Sigmoid colon (tissue), 4 donors: ENCODE measurements at regions not wholly inside any gene's neighbourhood (a gene's known extent, or its start where the extent isn't known, plus 50 kb on each side); places are given as distances from the start of the nearest gene placed in this dataset.

Experiments
- CTCF ChIP-seq, 4 experiments: fragments of 450-650 bp in 3 of 4; fragments of 200-600 bp in 1 of 4; IDR thresholded peaks; one replicate each; pipeline ENCODE4 v1.5.1; 2016 to 2019; ENCODE audit warnings: antibody characterized with exemption in 4 of 4, mild to moderate bottlenecking in 3 of 4, moderate library complexity in 2 of 4
- EP300 ChIP-seq, 4 donors: sonication (generic); formaldehyde crosslinking; IDR thresholded peaks; one replicate each; pipeline ENCODE4 v1.6.1; 2017; ENCODE audit warnings: antibody characterized with exemption in 4 of 4
- POLR2A ChIP-seq, 2 donors: fragments of 450-650 bp; IDR thresholded peaks; one replicate each; pipeline ENCODE4 v1.6.1; 2016; ENCODE audit warnings: antibody characterized with exemption in 2 of 2, mild to moderate bottlenecking in 2 of 2, moderate library complexity in 2 of 2
- POLR2AphosphoS5 ChIP-seq, 4 donors: sonication (generic); formaldehyde crosslinking; IDR thresholded peaks; one replicate each; pipeline ENCODE4 v1.6.1; 2017; ENCODE audit warnings: antibody characterized with exemption in 4 of 4

GRCh38 chr4:111628437-111628836, 516.8 kb upstream of the FAM241A start:
- TF ChIP-seq CTCF (IDR thresholded peaks at IDR 0.05) (no peak), POLR2AphosphoS5 (IDR thresholded peaks at IDR 0.05) (no peak), POLR2A (IDR thresholded peaks at IDR 0.05) (no peak), EP300 (IDR thresholded peaks at IDR 0.05) (no peak)
